HEK293 (cell line): ENCODE measurements at regions not wholly inside any gene's neighbourhood (a gene's known extent, or its start where the extent isn't known, plus 50 kb on each side); places are given as distances from the start of the nearest gene placed in this dataset.

Experiments
- CTCF ChIA-PET: fragments of 350-600 bp; formaldehyde crosslinking; extraction: SDS; loops from one replicate; lab custom pipeline; 2021; ENCODE audit warnings: antibody characterized with exemption; lab: Yijun Ruan, JAX
- POLR2A ChIA-PET: fragments of 300-600 bp; formaldehyde crosslinking; extraction: SDS; loops from one replicate; lab custom pipeline; 2020; ENCODE audit warnings: antibody characterized with exemption, inconsistent platforms; lab: Yijun Ruan, JAX
- H3K27ac ChIP-seq: fragments of 200-500 bp; sonication (Bioruptor generic); 2 replicates; pipeline ENCODE4 v1.5.1; 2014; ENCODE audit warnings: low read depth, low read length, control low read depth, inconsistent platforms; ENCODE audit errors: extremely low read depth
- H3K36me3 ChIP-seq, 2 experiments: fragments of 200-500 bp in 1 of 2; sonication (Bioruptor generic) in 1 of 2; 1 replicate in 1 of 2; 2 replicates in 1 of 2; pipeline ENCODE4 v1.5.1; 2014 to 2017; ENCODE audit warnings: inconsistent platforms in 2 of 2, low read length in 2 of 2; ENCODE audit not compliant: control insufficient read depth in 2 of 2, insufficient read depth in 1 of 2
- H3K4me1 ChIP-seq: fragments of 200-500 bp; sonication (Bioruptor generic); 2 replicates; pipeline ENCODE4 v1.5.1; 2014; ENCODE audit warnings: mild to moderate bottlenecking, low read length, inconsistent platforms; ENCODE audit not compliant: control insufficient read depth, insufficient read depth
- H3K4me3 ChIP-seq: 2 replicates; pipeline ENCODE4 v1.5.1; 2011; ENCODE audit warnings: low read depth, mild to moderate bottlenecking, control low read depth, low read length, moderate library complexity
- H3K9me3 ChIP-seq: fragments of 200-500 bp; sonication (Bioruptor generic); 2 replicates; pipeline ENCODE4 v1.5.1; 2014; ENCODE audit warnings: low read depth, low read length, inconsistent platforms; ENCODE audit not compliant: control insufficient read depth, insufficient read depth
- SCRT1 ChIP-seq: fragments of 450-650 bp; formaldehyde crosslinking; IDR thresholded peaks from 2 replicates; pipeline ENCODE4 v1.5.1; 2016; ENCODE audit warnings: missing biosample characterization, missing genetic modification characterization, borderline replicate concordance
- ZBTB48 ChIP-seq: fragments of 450-650 bp; formaldehyde crosslinking; IDR thresholded peaks from 2 replicates; pipeline ENCODE4 v1.5.1; 2016; ENCODE audit warnings: missing biosample characterization, missing genetic modification characterization
- ZNF10 ChIP-seq: fragments of 450-650 bp; formaldehyde crosslinking; IDR thresholded peaks from 2 replicates; pipeline ENCODE4 v1.5.1; 2017; ENCODE audit warnings: missing biosample characterization, missing genetic modification characterization
- ZNF169 ChIP-seq: fragments of 450-650 bp; formaldehyde crosslinking; IDR thresholded peaks from 2 replicates; pipeline ENCODE4 v1.5.1; 2016; ENCODE audit warnings: missing biosample characterization, missing genetic modification characterization
- ZNF202 ChIP-seq: fragments of 450-650 bp; formaldehyde crosslinking; IDR thresholded peaks from 2 replicates; pipeline ENCODE4 v1.5.1; 2016; ENCODE audit warnings: missing biosample characterization, missing genetic modification characterization, borderline replicate concordance
- ZNF214 ChIP-seq: fragments of 450-650 bp; formaldehyde crosslinking; IDR thresholded peaks from 2 replicates; pipeline ENCODE4 v1.5.1; 2017; ENCODE audit warnings: missing biosample characterization, mild to moderate bottlenecking, missing genetic modification characterization, borderline replicate concordance
- ZNF311 ChIP-seq: fragments of 450-650 bp; formaldehyde crosslinking; IDR thresholded peaks from 2 replicates; pipeline ENCODE4 v1.5.1; 2017; ENCODE audit warnings: missing biosample characterization, missing genetic modification characterization, borderline replicate concordance
- ZNF394 ChIP-seq: fragments of 450-650 bp; formaldehyde crosslinking; IDR thresholded peaks from 2 replicates; pipeline ENCODE4 v1.5.1; 2016; ENCODE audit warnings: missing biosample characterization, missing genetic modification characterization, mild to moderate bottlenecking, moderate library complexity, borderline replicate concordance
- ZNF423 ChIP-seq: fragments of 450-650 bp; formaldehyde crosslinking; IDR thresholded peaks from 2 replicates; pipeline ENCODE4 v1.5.1; 2016; ENCODE audit warnings: missing biosample characterization, missing genetic modification characterization
- ZNF530 ChIP-seq: fragments of 450-650 bp; formaldehyde crosslinking; IDR thresholded peaks from 2 replicates; pipeline ENCODE4 v1.5.1; 2016; ENCODE audit warnings: low read depth, missing biosample characterization, missing genetic modification characterization
- ZNF623 ChIP-seq: fragments of 450-650 bp; formaldehyde crosslinking; IDR thresholded peaks from 2 replicates; pipeline ENCODE4 v1.5.1; 2016; ENCODE audit warnings: missing biosample characterization, missing genetic modification characterization
- ZNF660 ChIP-seq: fragments of 450-650 bp; IDR thresholded peaks from 2 replicates; pipeline ENCODE4 v1.5.1; 2018; ENCODE audit warnings: missing biosample characterization, mild to moderate bottlenecking, missing genetic modification characterization
- ZNF837 ChIP-seq: fragments of 450-650 bp; formaldehyde crosslinking; IDR thresholded peaks from 2 replicates; pipeline ENCODE4 v1.5.1; 2016; ENCODE audit warnings: missing biosample characterization, missing genetic modification characterization
- ZSCAN30 ChIP-seq: fragments of 450-650 bp; IDR thresholded peaks from 2 replicates; pipeline ENCODE4 v1.5.1; 2018; ENCODE audit warnings: missing biosample characterization, mild to moderate bottlenecking, missing genetic modification characterization, moderate library complexity
- TF ChIP-seq, protein P1 (sequence below): sonication (generic); formaldehyde crosslinking; IDR thresholded peaks from 2 replicates; pipeline ENCODE4 v1.8.1; 2022; ENCODE audit warnings: mild to moderate bottlenecking, moderate library complexity, missing genetic modification reagents
- TF ChIP-seq, protein P2 (sequence below): fragments of 450-650 bp; formaldehyde crosslinking; IDR thresholded peaks from 2 replicates; pipeline ENCODE4 v1.5.1; 2016; ENCODE audit warnings: missing biosample characterization, missing genetic modification characterization, low read depth
- TF ChIP-seq, protein P3 (sequence below): fragments of 450-650 bp; formaldehyde crosslinking; IDR thresholded peaks from 2 replicates; pipeline ENCODE4 v1.5.1; 2016; ENCODE audit warnings: missing biosample characterization, missing genetic modification characterization
- TF ChIP-seq, protein P4 (sequence below): fragments of 450-650 bp; formaldehyde crosslinking; optimal IDR thresholded peaks from 2 replicates; pipeline ENCODE3; 2016; ENCODE audit warnings: missing biosample characterization, mild to moderate bottlenecking, missing genetic modification characterization
- TF ChIP-seq, protein P5 (sequence below): fragments of 450-650 bp; formaldehyde crosslinking; IDR thresholded peaks from 2 replicates; pipeline ENCODE4 v1.5.1; 2016; ENCODE audit warnings: missing biosample characterization, missing genetic modification characterization
- TF ChIP-seq, protein P6 (sequence below): fragments of 450-650 bp; formaldehyde crosslinking; IDR thresholded peaks from 2 replicates; pipeline ENCODE4 v1.5.1; 2017; ENCODE audit warnings: missing biosample characterization, missing genetic modification characterization
- TF ChIP-seq, protein P7 (sequence below): fragments of 450-650 bp; formaldehyde crosslinking; IDR thresholded peaks from 2 replicates; pipeline ENCODE4 v1.5.1; 2016; ENCODE audit warnings: missing biosample characterization, missing genetic modification characterization

DNA sequence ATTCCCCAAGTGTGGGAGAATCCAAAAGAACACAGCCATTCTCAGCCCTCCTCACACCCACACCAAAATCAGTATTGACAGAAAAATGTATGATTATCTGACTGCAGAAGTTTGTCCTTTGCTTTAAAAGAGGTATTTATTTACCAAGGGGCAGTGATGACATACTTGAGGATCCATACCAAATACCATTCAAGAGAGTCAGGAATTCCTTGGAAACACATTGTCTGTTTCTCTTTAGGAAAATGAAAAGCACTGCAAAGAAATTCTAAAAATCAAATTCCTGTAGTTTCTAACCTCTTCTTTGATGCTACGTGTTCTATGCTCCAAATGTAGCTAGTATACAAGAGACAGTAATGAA is 509.6 kb upstream of the CXADR start:
- Histone ChIP-seq H3K9me3 (no peaks in the 10 kb centered on the region), H3K36me3 (no peaks in the 10 kb centered on the region), H3K27ac (no peak overlapping the region), H3K4me3 (no peak overlapping the region), H3K4me1 (0 out of 2 replicates have a peak, but pooled peaks cover 3% of the 10 kb centered on the region)
- CTCF ChIA-PET, result no interaction called here
- POLR2A ChIA-PET, result no interaction called here
- TF ChIP-seq ZBTB48 (tag by site-specific recombination) (no peak), ZNF423 (tag by site-specific recombination) (no peak), ZNF660 (no peak), SCRT1 (tag by site-specific recombination) (no peak), ZNF394 (tag by site-specific recombination) (no peak), ZNF837 (no peak), ZNF623 (tag by site-specific recombination) (no peak), ZNF530 (no peak), ZNF202 (tag by site-specific recombination) (no peak), ZNF169 (tag by site-specific recombination) (no peak)
- TF ChIP-seq, protein P1, sequence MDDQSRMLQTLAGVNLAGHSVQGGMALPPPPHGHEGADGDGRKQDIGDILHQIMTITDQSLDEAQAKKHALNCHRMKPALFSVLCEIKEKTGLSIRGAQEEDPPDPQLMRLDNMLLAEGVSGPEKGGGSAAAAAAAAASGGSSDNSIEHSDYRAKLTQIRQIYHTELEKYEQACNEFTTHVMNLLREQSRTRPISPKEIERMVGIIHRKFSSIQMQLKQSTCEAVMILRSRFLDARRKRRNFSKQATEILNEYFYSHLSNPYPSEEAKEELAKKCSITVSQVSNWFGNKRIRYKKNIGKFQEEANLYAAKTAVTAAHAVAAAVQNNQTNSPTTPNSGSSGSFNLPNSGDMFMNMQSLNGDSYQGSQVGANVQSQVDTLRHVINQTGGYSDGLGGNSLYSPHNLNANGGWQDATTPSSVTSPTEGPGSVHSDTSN, result no peak
- TF ChIP-seq, protein P2, sequence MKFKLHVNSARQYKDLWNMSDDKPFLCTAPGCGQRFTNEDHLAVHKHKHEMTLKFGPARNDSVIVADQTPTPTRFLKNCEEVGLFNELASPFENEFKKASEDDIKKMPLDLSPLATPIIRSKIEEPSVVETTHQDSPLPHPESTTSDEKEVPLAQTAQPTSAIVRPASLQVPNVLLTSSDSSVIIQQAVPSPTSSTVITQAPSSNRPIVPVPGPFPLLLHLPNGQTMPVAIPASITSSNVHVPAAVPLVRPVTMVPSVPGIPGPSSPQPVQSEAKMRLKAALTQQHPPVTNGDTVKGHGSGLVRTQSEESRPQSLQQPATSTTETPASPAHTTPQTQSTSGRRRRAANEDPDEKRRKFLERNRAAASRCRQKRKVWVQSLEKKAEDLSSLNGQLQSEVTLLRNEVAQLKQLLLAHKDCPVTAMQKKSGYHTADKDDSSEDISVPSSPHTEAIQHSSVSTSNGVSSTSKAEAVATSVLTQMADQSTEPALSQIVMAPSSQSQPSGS (tag by site-specific recombination), result no peak
- TF ChIP-seq, protein P3, sequence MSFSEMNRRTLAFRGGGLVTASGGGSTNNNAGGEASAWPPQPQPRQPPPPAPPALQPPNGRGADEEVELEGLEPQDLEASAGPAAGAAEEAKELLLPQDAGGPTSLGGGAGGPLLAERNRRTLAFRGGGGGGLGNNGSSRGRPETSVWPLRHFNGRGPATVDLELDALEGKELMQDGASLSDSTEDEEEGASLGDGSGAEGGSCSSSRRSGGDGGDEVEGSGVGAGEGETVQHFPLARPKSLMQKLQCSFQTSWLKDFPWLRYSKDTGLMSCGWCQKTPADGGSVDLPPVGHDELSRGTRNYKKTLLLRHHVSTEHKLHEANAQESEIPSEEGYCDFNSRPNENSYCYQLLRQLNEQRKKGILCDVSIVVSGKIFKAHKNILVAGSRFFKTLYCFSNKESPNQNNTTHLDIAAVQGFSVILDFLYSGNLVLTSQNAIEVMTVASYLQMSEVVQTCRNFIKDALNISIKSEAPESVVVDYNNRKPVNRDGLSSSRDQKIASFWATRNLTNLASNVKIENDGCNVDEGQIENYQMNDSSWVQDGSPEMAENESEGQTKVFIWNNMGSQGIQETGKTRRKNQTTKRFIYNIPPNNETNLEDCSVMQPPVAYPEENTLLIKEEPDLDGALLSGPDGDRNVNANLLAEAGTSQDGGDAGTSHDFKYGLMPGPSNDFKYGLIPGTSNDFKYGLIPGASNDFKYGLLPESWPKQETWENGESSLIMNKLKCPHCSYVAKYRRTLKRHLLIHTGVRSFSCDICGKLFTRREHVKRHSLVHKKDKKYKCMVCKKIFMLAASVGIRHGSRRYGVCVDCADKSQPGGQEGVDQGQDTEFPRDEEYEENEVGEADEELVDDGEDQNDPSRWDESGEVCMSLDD (tag by site-specific recombination), result no peak
- TF ChIP-seq, protein P4, sequence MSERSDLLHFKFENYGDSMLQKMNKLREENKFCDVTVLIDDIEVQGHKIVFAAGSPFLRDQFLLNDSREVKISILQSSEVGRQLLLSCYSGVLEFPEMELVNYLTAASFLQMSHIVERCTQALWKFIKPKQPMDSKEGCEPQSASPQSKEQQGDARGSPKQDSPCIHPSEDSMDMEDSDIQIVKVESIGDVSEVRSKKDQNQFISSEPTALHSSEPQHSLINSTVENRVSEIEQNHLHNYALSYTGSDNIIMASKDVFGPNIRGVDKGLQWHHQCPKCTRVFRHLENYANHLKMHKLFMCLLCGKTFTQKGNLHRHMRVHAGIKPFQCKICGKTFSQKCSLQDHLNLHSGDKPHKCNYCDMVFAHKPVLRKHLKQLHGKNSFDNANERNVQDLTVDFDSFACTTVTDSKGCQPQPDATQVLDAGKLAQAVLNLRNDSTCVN (tag by site-specific recombination), result no peak

DNA sequence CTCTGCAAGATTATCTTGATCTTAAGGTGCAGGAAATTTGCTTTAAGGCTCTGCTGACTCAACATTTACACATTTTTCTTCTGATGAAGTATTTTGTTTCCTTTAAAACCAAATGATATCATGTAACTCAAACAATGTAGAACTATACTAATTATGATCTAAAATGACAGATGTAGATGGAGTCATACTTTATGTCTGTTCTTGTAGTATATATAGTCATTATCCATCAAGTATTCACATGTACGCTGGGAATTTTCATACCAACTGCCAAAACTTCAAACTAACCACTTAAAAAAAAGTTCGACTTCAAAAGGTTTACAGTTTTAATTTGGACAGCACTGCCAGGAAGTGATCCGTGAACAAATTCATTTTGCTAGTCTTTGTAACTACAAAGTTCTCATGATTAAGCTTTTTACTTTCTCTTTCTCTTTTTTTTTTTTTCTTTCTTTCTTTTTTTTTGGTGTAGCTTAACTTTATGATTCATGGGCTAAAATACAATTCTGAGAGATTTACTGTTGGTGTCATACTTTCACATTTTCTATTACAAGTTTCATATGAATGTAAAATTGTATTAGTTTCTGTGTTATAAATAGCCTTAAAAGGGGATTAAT is 509.0 kb upstream of the CXADR start:
- H3K36me3 ChIP-seq, result no peaks in the 10 kb centered on the region
- H3K27ac ChIP-seq, result no peak overlapping the region
- ChIA-PET POLR2A (no interaction called here), CTCF (no interaction called here)
- no peaks in the 10 kb centered on the region for H3K9me3 ChIP-seq
- 0 out of 2 replicates have a peak, but pooled peaks cover 3% of the 10 kb centered on the region for H3K4me1 ChIP-seq
- no peak overlapping the region for H3K4me3 ChIP-seq
- TF ChIP-seq ZNF214 (no peak), ZNF311 (tag by site-specific recombination) (no peak), ZNF10 (tag by site-specific recombination) (no peak), ZSCAN30 (no peak)
- TF ChIP-seq, protein P5, sequence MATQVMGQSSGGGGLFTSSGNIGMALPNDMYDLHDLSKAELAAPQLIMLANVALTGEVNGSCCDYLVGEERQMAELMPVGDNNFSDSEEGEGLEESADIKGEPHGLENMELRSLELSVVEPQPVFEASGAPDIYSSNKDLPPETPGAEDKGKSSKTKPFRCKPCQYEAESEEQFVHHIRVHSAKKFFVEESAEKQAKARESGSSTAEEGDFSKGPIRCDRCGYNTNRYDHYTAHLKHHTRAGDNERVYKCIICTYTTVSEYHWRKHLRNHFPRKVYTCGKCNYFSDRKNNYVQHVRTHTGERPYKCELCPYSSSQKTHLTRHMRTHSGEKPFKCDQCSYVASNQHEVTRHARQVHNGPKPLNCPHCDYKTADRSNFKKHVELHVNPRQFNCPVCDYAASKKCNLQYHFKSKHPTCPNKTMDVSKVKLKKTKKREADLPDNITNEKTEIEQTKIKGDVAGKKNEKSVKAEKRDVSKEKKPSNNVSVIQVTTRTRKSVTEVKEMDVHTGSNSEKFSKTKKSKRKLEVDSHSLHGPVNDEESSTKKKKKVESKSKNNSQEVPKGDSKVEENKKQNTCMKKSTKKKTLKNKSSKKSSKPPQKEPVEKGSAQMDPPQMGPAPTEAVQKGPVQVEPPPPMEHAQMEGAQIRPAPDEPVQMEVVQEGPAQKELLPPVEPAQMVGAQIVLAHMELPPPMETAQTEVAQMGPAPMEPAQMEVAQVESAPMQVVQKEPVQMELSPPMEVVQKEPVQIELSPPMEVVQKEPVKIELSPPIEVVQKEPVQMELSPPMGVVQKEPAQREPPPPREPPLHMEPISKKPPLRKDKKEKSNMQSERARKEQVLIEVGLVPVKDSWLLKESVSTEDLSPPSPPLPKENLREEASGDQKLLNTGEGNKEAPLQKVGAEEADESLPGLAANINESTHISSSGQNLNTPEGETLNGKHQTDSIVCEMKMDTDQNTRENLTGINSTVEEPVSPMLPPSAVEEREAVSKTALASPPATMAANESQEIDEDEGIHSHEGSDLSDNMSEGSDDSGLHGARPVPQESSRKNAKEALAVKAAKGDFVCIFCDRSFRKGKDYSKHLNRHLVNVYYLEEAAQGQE (tag by site-specific recombination), result no peak
- TF ChIP-seq, protein P6, sequence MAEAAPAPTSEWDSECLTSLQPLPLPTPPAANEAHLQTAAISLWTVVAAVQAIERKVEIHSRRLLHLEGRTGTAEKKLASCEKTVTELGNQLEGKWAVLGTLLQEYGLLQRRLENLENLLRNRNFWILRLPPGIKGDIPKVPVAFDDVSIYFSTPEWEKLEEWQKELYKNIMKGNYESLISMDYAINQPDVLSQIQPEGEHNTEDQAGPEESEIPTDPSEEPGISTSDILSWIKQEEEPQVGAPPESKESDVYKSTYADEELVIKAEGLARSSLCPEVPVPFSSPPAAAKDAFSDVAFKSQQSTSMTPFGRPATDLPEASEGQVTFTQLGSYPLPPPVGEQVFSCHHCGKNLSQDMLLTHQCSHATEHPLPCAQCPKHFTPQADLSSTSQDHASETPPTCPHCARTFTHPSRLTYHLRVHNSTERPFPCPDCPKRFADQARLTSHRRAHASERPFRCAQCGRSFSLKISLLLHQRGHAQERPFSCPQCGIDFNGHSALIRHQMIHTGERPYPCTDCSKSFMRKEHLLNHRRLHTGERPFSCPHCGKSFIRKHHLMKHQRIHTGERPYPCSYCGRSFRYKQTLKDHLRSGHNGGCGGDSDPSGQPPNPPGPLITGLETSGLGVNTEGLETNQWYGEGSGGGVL (tag by site-specific recombination), result no peak
- TF ChIP-seq, protein P7, sequence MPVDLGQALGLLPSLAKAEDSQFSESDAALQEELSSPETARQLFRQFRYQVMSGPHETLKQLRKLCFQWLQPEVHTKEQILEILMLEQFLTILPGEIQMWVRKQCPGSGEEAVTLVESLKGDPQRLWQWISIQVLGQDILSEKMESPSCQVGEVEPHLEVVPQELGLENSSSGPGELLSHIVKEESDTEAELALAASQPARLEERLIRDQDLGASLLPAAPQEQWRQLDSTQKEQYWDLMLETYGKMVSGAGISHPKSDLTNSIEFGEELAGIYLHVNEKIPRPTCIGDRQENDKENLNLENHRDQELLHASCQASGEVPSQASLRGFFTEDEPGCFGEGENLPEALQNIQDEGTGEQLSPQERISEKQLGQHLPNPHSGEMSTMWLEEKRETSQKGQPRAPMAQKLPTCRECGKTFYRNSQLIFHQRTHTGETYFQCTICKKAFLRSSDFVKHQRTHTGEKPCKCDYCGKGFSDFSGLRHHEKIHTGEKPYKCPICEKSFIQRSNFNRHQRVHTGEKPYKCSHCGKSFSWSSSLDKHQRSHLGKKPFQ, result no peak
